Middle frontal gyrus (tissue), 1 donor: ENCODE measurements at regions not wholly inside any gene's neighbourhood (a gene's known extent, or its start where the extent isn't known, plus 50 kb on each side); places are given as distances from the start of the nearest gene placed in this dataset.
"Not testable (repeated sequence)": the region's sequence is repeated elsewhere in the genome, so short reads cannot be mapped to it uniquely, and the experiment has no call there.

Experiments used
- DNase-seq: peaks from one replicate; pipeline ENCODE4 v3.0.0-alpha.2; 2015; ENCODE audit warnings: low spot score; ENCODE audit errors: extremely low spot score

GRCh38 chr6:139472351-139473015, 98.0 kb upstream of the CITED2 start:
- DNase-seq: no peak

GRCh38 chr6:139470997-139471396, 96.5 kb upstream of the CITED2 start:
- no peak for DNase-seq

- no peak for DNase-seq
Measured at GRCh38 chr6:139468178-139468819, 93.9 kb upstream of the CITED2 start.

GRCh38 chr6:139457476-139457875, 83.0 kb upstream of the CITED2 start:
- DNase-seq: no peak

GRCh38 chr6:139452148-139452876, 77.9 kb upstream of the CITED2 start:
- DNase-seq: no peak

- DNase-seq: no peak
Measured at GRCh38 chr6:139449611-139450000, 75.2 kb upstream of the CITED2 start.

- no peak for DNase-seq
Measured at GRCh38 chr6:139448998-139449610, 74.7 kb upstream of the CITED2 start.

- DNase-seq: no peak
Measured at GRCh38 chr6:139448051-139448649, 73.7 kb upstream of the CITED2 start.

GRCh38 chr6:139447656-139447975, 73.2 kb upstream of the CITED2 start:
- no peak for DNase-seq

GRCh38 chr6:139446768-139447655, 72.6 kb upstream of the CITED2 start:
- DNase-seq: no peak

GRCh38 chr6:139446138-139446715, 71.8 kb upstream of the CITED2 start:
- no peak for DNase-seq

GRCh38 chr6:139444273-139444787, 69.9 kb upstream of the CITED2 start:
- DNase-seq: not testable (repeated sequence)

- DNase-seq: no peak
Measured at GRCh38 chr6:139443231-139444112, 69.0 kb upstream of the CITED2 start.

GRCh38 chr6:139442188-139442671, 67.8 kb upstream of the CITED2 start:
- no peak for DNase-seq

GRCh38 chr6:139439349-139439748, 64.9 kb upstream of the CITED2 start:
- no peak for DNase-seq

GRCh38 chr6:139438775-139439174, 64.3 kb upstream of the CITED2 start:
- DNase-seq: no peak

- no peak for DNase-seq
Measured at GRCh38 chr6:139436957-139437348, 62.5 kb upstream of the CITED2 start.

GRCh38 chr6:139436200-139436956, 61.9 kb upstream of the CITED2 start:
- no peak for DNase-seq
